Colonic mucosa (tissue), 4 donors: ENCODE measurements at regions not wholly inside any gene's neighbourhood (a gene's known extent, or its start where the extent isn't known, plus 50 kb on each side); places are given as distances from the start of the nearest gene placed in this dataset.
"Not testable (repeated sequence)": the region's sequence is repeated elsewhere in the genome, so short reads cannot be mapped to it uniquely, and the experiment has no call there.

ENCODE experiments used
- DNase-seq: peaks from one replicate; pipeline ENCODE4 v3.0.0-alpha.2; 2020
- H3K27ac ChIP-seq: fragments of 200-600 bp; one replicate; pipeline ENCODE4 v1.8.0; 2021
- H3K27me3 ChIP-seq: fragments of 200-600 bp; one replicate; pipeline ENCODE4 v1.8.0; 2021
- H3K36me3 ChIP-seq: fragments of 200-600 bp; one replicate; pipeline ENCODE4 v1.8.0; 2021
- H3K4me1 ChIP-seq: fragments of 200-600 bp; one replicate; pipeline ENCODE4 v1.8.0; 2021; ENCODE audit warnings: mild to moderate bottlenecking
- H3K4me3 ChIP-seq: fragments of 200-600 bp; one replicate; pipeline ENCODE4 v1.8.0; 2021
- H3K9ac ChIP-seq, 2 donors: one replicate each; pipeline ENCODE4 v1.7.0; 2013; ENCODE audit warnings: control low read depth in 2 of 2, low read depth in 2 of 2, low read length in 2 of 2
- H3K9me3 ChIP-seq: fragments of 200-600 bp; one replicate; pipeline ENCODE4 v1.8.0; 2021
- intact Hi-C: fragments of 100-400 bp; cut with DNase I; formaldehyde crosslinking; loops from one replicate; pipeline ENCODE4 v1.14.1; 2022
- TF ChIP-seq, protein P1 (sequence below): fragments of 200-600 bp; IDR thresholded peaks from one replicate; pipeline ENCODE4 v1.8.0; 2022; ENCODE audit warnings: antibody characterized with exemption, mild to moderate bottlenecking
- donor health status: healthy.
- donor health status: DM: no; HTN: no; CAD: no.
- donor health status: DM: no; HTN: no; CAD: no.

DNA sequence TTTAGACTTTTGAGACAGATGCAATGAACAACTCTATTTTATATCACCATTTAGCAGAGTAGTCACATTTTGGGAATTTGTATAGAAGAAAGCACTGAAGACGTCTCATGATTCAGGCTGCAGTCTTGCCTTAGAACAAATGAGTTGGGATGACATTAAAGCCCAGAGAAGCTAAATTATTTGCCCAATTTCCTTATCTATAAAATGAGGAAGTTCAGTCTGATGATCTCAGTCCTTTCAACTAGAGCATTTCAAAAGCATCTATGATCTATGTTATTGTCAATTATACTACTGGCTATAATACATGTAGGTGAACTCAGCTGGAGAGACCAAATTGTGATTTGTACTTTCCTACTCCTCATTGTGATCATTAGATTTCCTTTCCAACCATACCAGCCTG, 154.1 kb downstream of the OSTF1 start:
- no peak for DNase-seq
- Histone ChIP-seq H3K4me1 (no peaks in the 10 kb centered on the region), H3K27me3 (no peaks in the 10 kb centered on the region), H3K9me3 (no peaks in the 10 kb centered on the region), H3K9ac (no peak overlapping the region), H3K36me3 (no peaks in the 10 kb centered on the region), H3K4me3 (no peak overlapping the region), H3K27ac (no peak overlapping the region)
- intact Hi-C loops = no loop called here
- TF ChIP-seq, protein P1, sequence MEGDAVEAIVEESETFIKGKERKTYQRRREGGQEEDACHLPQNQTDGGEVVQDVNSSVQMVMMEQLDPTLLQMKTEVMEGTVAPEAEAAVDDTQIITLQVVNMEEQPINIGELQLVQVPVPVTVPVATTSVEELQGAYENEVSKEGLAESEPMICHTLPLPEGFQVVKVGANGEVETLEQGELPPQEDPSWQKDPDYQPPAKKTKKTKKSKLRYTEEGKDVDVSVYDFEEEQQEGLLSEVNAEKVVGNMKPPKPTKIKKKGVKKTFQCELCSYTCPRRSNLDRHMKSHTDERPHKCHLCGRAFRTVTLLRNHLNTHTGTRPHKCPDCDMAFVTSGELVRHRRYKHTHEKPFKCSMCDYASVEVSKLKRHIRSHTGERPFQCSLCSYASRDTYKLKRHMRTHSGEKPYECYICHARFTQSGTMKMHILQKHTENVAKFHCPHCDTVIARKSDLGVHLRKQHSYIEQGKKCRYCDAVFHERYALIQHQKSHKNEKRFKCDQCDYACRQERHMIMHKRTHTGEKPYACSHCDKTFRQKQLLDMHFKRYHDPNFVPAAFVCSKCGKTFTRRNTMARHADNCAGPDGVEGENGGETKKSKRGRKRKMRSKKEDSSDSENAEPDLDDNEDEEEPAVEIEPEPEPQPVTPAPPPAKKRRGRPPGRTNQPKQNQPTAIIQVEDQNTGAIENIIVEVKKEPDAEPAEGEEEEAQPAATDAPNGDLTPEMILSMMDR = no peak

DNA sequence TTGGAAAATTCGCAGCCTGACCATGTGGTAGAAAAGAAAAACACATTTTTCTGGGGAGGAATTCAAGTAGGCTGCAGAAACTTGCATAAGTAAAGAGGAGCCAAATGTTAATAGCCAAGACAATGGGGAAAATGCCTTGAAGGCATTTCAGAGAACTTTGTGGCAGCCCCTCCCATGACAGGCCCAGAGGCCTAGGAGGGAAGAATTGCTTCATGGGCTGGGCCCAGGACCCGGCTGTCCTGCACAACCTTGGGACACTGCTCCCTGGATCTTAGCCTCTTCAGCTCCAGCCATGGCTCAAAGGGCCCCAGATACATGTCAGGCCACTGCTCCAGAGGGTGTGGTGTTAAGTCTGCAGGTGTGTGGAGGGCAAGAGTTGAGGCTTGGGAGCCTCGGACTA, 158.6 kb downstream of the OSTF1 start:
- TF ChIP-seq, protein P1 = no peak
- Histone ChIP-seq H3K27ac (no peak overlapping the region), H3K9me3 (no peaks in the 10 kb centered on the region), H3K36me3 (no peaks in the 10 kb centered on the region), H3K4me1 (no peaks in the 10 kb centered on the region), H3K9ac (no peak overlapping the region), H3K27me3 (no peaks in the 10 kb centered on the region), H3K4me3 (no peak overlapping the region)
- intact Hi-C loops = no loop called here
- no peak for DNase-seq

DNA sequence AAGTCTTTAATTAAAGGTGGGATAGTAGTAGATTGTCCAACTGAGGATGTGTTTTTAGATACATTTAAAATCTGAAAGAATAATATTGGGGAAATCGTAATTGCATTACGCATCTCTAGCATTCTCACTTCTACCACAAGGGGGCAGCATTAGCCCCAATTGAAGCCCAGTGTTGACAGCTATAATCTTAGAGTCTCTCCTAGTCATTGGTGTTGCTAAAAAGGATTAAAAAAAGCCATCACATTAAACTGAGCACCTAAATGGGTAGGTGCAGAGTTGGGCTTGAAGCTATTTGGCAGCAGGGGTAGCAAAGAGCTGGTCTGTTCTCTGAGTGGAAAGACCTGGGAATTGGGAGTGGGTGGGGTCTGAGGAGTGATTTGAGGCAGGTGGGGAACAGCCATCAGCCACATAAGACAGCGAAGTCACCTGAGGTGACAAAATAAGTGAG, 177.2 kb downstream of the OSTF1 start:
- Histone ChIP-seq H3K27me3 (no peaks in the 10 kb centered on the region), H3K4me3 (no peak overlapping the region), H3K36me3 (no peaks in the 10 kb centered on the region), H3K9me3 (no peaks in the 10 kb centered on the region), H3K4me1 (no peaks in the 10 kb centered on the region), H3K27ac (no peak overlapping the region), H3K9ac (no peak overlapping the region)
- TF ChIP-seq, protein P1 = peak; percentile 90
- peak; percentile 71 for DNase-seq
- intact Hi-C loops = loop anchor here (2.0 to 5.0 kb wide), 2 partner anchors 601 to 1037 kb away; no protein-coding TSS in a partner anchor

DNA sequence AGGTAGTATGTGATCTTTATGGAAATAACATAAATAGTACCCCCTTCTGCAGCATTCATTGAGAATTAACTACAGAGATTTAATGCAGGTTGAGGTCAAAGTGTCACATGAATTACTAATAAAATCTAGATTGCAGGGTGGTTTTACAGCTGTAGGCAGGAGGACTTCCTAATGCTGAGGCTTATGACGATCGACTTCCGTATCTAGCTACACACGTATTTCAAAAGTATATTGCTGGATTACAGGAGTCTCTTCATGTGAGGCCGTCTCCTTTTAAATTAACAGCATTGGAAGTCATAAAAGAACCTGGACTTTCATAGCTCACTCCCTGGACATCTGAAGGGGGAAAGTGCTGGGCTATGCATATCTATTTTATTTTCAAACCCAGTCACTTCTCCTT, 180.9 kb downstream of the OSTF1 start:
- H3K27me3 ChIP-seq = no peaks in the 10 kb centered on the region
- H3K36me3 ChIP-seq = no peaks in the 10 kb centered on the region
- no peak overlapping the region for H3K4me3 ChIP-seq
- H3K4me1 ChIP-seq = no peaks in the 10 kb centered on the region
- no peak overlapping the region for H3K9ac ChIP-seq
- peak overlapping the region; percentile 29 for H3K27ac ChIP-seq
- TF ChIP-seq, protein P1 = no peak
- no peaks in the 10 kb centered on the region for H3K9me3 ChIP-seq
- no peak for DNase-seq
- intact Hi-C loops = loop anchor here (5.0 kb wide), 1 partner anchor 1033 kb away; no protein-coding TSS in a partner anchor

DNA sequence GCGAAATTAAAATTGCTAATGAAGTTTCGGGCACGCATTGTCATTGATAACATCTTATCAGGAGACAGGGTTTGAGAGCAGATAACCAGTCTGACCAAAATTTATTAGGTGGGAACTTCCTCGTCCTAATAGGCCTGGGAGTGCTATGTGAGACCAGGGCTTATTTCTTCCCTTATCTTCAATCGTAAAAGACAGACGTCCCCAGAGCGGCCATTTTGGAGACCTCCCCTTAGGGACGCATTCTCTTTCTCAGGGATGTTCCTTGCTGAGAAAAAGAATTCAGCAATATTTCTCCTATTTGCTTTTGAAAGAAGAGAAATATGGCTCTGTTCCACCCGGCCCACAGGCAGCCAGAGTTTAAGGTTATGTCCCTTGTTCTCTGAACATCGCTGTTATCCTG, 184.7 kb downstream of the OSTF1 start:
- H3K9ac ChIP-seq, H3K9me3 ChIP-seq, H3K36me3 ChIP-seq, H3K27ac ChIP-seq, H3K4me3 ChIP-seq, H3K4me1 ChIP-seq, intact Hi-C loops, H3K27me3 ChIP-seq, DNase-seq: not testable (repeated sequence)

DNA sequence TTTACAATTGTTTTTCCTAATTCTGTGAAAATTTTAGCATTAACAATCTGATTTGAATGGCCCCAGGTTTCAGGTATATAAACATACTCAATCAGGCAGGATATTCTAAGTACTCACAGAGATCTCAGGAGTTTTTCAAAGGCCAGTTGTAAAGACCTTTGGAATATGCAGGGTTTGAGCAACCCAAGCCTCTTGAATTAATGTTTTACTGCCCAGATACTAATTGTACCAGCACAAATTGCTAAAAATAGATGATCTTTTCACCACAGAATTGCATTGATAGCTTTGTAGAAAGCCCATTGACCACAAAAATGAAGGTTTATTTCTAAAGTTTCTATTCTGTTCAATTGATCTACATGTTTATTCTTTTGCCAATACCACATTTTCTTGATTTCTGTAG, 186.5 kb downstream of the OSTF1 start:
- intact Hi-C loops = no loop called here
- no peaks in the 10 kb centered on the region for H3K9me3 ChIP-seq
- H3K9ac ChIP-seq = no peak overlapping the region
- H3K27ac ChIP-seq = no peak overlapping the region
- DNase-seq = no peak
- TF ChIP-seq, protein P1 = no peak
- no peaks in the 10 kb centered on the region for H3K4me1 ChIP-seq
- H3K36me3 ChIP-seq = no peaks in the 10 kb centered on the region
- H3K4me3 ChIP-seq = no peak overlapping the region
- no peaks in the 10 kb centered on the region for H3K27me3 ChIP-seq
